GM12878 (cell line): ENCODE measurements at regions not wholly inside any gene's neighbourhood (a gene's known extent, or its start where the extent isn't known, plus 50 kb on each side); places are given as distances from the start of the nearest gene placed in this dataset.

ENCODE experiments used
- ATAC-seq: fragments of 200-7000 bp; cut with Tn5 transposase; 3 replicates; pipeline ENCODE4 v1.9.1; 2020; ENCODE audit warnings: mild to moderate bottlenecking, moderate library complexity
- BruUV-seq: library from RNA; stranded (reverse); fragments of 400-500 nt; replicated peaks from 2 replicates; lab custom pipeline; 2021; lab: Mats Ljungman, UMichigan
- CTCF ChIA-PET: fragments of 300-600 bp; sonication (Branson Sonifier 250); formaldehyde crosslinking; extraction: SDS; loops from one replicate; lab custom pipeline; 2021; ENCODE audit warnings: inconsistent platforms; lab: Yijun Ruan, JAX
- POLR2A ChIA-PET: fragments of 350-600 bp; formaldehyde crosslinking; extraction: SDS; loops from one replicate; lab custom pipeline; 2021; ENCODE audit warnings: inconsistent platforms; lab: Charles Lee
- RAD21 ChIA-PET: fragments of 300-600 bp; sonication (Branson Sonifier 250); formaldehyde crosslinking; loops from one replicate; lab custom pipeline; 2023; ENCODE audit warnings: antibody characterized with exemption; ENCODE audit not compliant: unreplicated experiment; lab: Charles Lee
- SMC1A ChIA-PET: fragments of 300-600 bp; sonication (Branson Sonifier 250); formaldehyde crosslinking; loops from one replicate; lab custom pipeline; 2023; ENCODE audit not compliant: unreplicated experiment, uncharacterized antibody; lab: Charles Lee
- DNase-seq: peaks from one replicate; pipeline ENCODE4 v3.0.0-alpha.2; 2011; ENCODE audit warnings: low read depth, low spot score
- FAIRE-seq: peaks from 3 replicates; lab custom pipeline; 2011; peaks lifted over from hg19 to GRCh38; lab: Jason Lieb, UNC
- H2AFZ ChIP-seq: 2 replicates; pipeline ENCODE4 v1.6.0; 2011; ENCODE audit warnings: low read depth, low read length, control low read depth; ENCODE audit not compliant: control insufficient read depth
- H3K27ac ChIP-seq: 2 replicates; pipeline ENCODE4 v1.5.1; 2011; ENCODE audit warnings: control low read depth; ENCODE audit not compliant: control insufficient read depth, insufficient read depth
- H3K27me3 ChIP-seq, 2 experiments: replicated peaks in 1 of 2; 2 replicates each; pipeline versions ENCODE4 v1.6.0 to v1.6.1; 2011; ENCODE audit warnings: low read length in 1 of 2; ENCODE audit not compliant: control insufficient read depth in 2 of 2, insufficient read depth in 2 of 2
- H3K36me3 ChIP-seq, 2 experiments: 2 replicates each; pipeline ENCODE4 v1.5.1; 2011; ENCODE audit warnings: low read length in 1 of 2; ENCODE audit not compliant: control insufficient read depth in 2 of 2, insufficient read depth in 2 of 2
- H3K4me1 ChIP-seq: 2 replicates; pipeline ENCODE4 v1.6.1; 2011; ENCODE audit warnings: mild to moderate bottlenecking, low read length, moderate library complexity, mixed read lengths; ENCODE audit not compliant: control insufficient read depth, insufficient read depth
- H3K4me2 ChIP-seq: 2 replicates; pipeline ENCODE4 v1.6.0; 2011; ENCODE audit warnings: control low read depth; ENCODE audit not compliant: control insufficient read depth, insufficient read depth
- H3K4me3 ChIP-seq: fragments of 200-600 bp; sonication (generic); 2 replicates; pipeline ENCODE4 v1.5.1; 2016
- H3K79me2 ChIP-seq: 2 replicates; pipeline ENCODE4 v1.6.0; 2011; ENCODE audit warnings: low read length; ENCODE audit not compliant: control insufficient read depth, insufficient read depth
- H3K9ac ChIP-seq: 2 replicates; pipeline ENCODE4 v1.8.0; 2011; ENCODE audit warnings: low read length, control low read depth, mixed read lengths; ENCODE audit not compliant: control insufficient read depth, insufficient read depth
- H3K9me3 ChIP-seq: replicated peaks from 3 replicates; pipeline ENCODE4 v1.5.1; 2011; ENCODE audit warnings: mild to moderate bottlenecking, low read length; ENCODE audit not compliant: control insufficient read depth, insufficient read depth
- H4K20me1 ChIP-seq: 2 replicates; pipeline ENCODE4 v1.6.0; 2011; ENCODE audit not compliant: control insufficient read depth, insufficient read depth
- IKZF1 ChIP-seq: fragments of 450-650 bp; conservative IDR thresholded peaks from 2 replicates; pipeline ENCODE4 v1.6.1; 2017; ENCODE audit warnings: antibody characterized with exemption, mild to moderate bottlenecking
- MEF2B ChIP-seq: fragments of 450-650 bp; IDR thresholded peaks from 2 replicates; pipeline ENCODE4 v1.6.1; 2018; ENCODE audit warnings: mild to moderate bottlenecking, moderate library complexity; ENCODE audit not compliant: partially characterized antibody, poor library complexity, severe bottlenecking
- PBX3 ChIP-seq: IDR thresholded peaks from 2 replicates; pipeline ENCODE4 v1.6.1; 2011; ENCODE audit warnings: mild to moderate bottlenecking, low read depth, low read length, moderate library complexity; ENCODE audit not compliant: insufficient replicate concordance
- RAD21 ChIP-seq: IDR thresholded peaks from 2 replicates; pipeline ENCODE4 v1.6.1; 2011; ENCODE audit warnings: mild to moderate bottlenecking, low read depth, low read length, moderate library complexity; ENCODE audit not compliant: insufficient read depth
- RCOR1 ChIP-seq: conservative IDR thresholded peaks from 2 replicates; pipeline ENCODE4 v1.6.1; 2012; ENCODE audit warnings: low read depth, low read length, improper control_type of control experiment
- ZNF384 ChIP-seq: IDR thresholded peaks from 2 replicates; pipeline ENCODE4 v1.6.1; 2012; ENCODE audit warnings: low read depth, mild to moderate bottlenecking, low read length, improper control_type of control experiment, borderline replicate concordance
- WGBS: methylation state at CpG from one replicate; pipeline ENCODE4 v1.1.6; 2016; ENCODE audit warnings: low lambda C conversion rate; ENCODE audit not compliant: insufficient replicate concordance, insufficient coverage; ENCODE audit errors: missing lambda C conversion rate; 5-methylcytosine and 5-hydroxymethylcytosine counted together
- in situ Hi-C: fragments of 300-500 bp; cut with MboI; formaldehyde crosslinking; loops from 9 replicates; pipeline ENCODE4 v1.14.3; 2018; ENCODE audit warnings: mixed read lengths
- intact Hi-C: fragments of 100-400 bp; cut with micrococcal nuclease; formaldehyde crosslinking; loops from one replicate; pipeline ENCODE4 v1.14.2; 2022; ENCODE audit not compliant: unreplicated experiment

GRCh38 chr6:147859071-147859470 is 350.6 kb downstream of the SAMD5 start:
- TF ChIP-seq MEF2B (no peak), IKZF1 (no peak)
- Histone ChIP-seq H3K79me2 (no peaks in the 10 kb centered on the region), H4K20me1 (no peaks in the 10 kb centered on the region), H3K27me3 (no peaks in the 10 kb centered on the region; a peak in 1 of 4 replicates), H3K27ac (no peak overlapping the region), H3K9ac (no peak overlapping the region), H2AFZ (no peak overlapping the region), H3K36me3 (no peaks in the 10 kb centered on the region), H3K4me3 (no peak overlapping the region), H3K4me2 (no peak overlapping the region), H3K9me3 (no peaks in the 10 kb centered on the region), H3K4me1 (no peaks in the 10 kb centered on the region)
- ChIA-PET SMC1A (no interaction called here), RAD21 (no interaction called here), POLR2A (no interaction called here), CTCF (no interaction called here)
- BruUV-seq = no TSS peak
- FAIRE-seq (no peak), ATAC-seq (no peak), DNase-seq (no peak)
- intact Hi-C loops = no loop called here
- WGBS = 0% methylated on average over 4 of the region's 4 CpGs
- in situ Hi-C loops = no loop called here

- CTCF ChIA-PET = no interaction called here
- FAIRE-seq (no peak), DNase-seq (no peak), ATAC-seq (no peak)
- TF ChIP-seq PBX3 = no peak
- no peak for TF ChIP-seq ZNF384
- no peak for TF ChIP-seq RCOR1
- TF ChIP-seq RAD21 = no peak
- RAD21 ChIA-PET = no interaction called here
- Histone ChIP-seq H3K9me3 (no peaks in the 10 kb centered on the region), H3K36me3 (no peaks in the 10 kb centered on the region), H2AFZ (no peak overlapping the region), H3K4me2 (no peak overlapping the region), H3K27me3 (no peaks in the 10 kb centered on the region; a peak in 1 of 4 replicates), H3K79me2 (no peaks in the 10 kb centered on the region), H3K4me1 (no peaks in the 10 kb centered on the region), H3K9ac (no peak overlapping the region), H3K27ac (no peak overlapping the region), H4K20me1 (no peaks in the 10 kb centered on the region), H3K4me3 (no peak overlapping the region)
- 43% methylated on average over 2 of the region's 2 CpGs for WGBS
- SMC1A ChIA-PET = no interaction called here
- POLR2A ChIA-PET = no interaction called here
- BruUV-seq = no TSS peak
- in situ Hi-C loops = no loop called here
- intact Hi-C loops = loop anchor here (2.0 kb wide), 1 partner anchor 35 kb away; no protein-coding TSS in a partner anchor
Measured at GRCh38 chr6:147861696-147862095, 353.2 kb downstream of the SAMD5 start.
